GM18511 (cell line): ENCODE measurements at regions not wholly inside any gene's neighbourhood (a gene's known extent, or its start where the extent isn't known, plus 50 kb on each side); places are given as distances from the start of the nearest gene placed in this dataset.

Source experiments
- ATAC-seq: cut with Tn5 transposase; IDR thresholded peaks from one replicate; pipeline ENCODE4 v1.9.1; 2021; ENCODE audit warnings: mild to moderate bottlenecking, moderate library complexity; ENCODE audit not compliant: unreplicated experiment

DNA sequence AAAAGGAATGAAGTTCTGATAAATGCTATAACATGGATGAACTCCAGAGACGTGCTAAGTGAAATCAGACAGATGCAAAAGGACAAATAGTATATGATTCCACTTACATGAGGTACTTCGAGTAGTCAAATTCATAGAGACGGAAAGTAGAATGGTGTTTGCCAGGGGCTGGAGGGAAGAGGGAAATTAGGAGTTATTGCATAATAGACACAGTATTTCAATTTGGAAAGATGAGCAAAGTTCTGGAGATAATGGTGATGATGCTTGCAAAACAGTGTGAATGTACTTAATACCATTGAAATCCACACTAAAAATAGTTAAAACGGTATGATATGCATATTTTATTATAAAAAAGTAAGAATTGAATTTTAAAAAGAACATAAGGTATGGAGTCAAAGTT is 84.9 kb upstream of the STXBP5 start:
- no peak for ATAC-seq

GRCh38 chr6:147122823-147123222 is 81.4 kb upstream of the STXBP5 start:
- no peak for ATAC-seq

DNA sequence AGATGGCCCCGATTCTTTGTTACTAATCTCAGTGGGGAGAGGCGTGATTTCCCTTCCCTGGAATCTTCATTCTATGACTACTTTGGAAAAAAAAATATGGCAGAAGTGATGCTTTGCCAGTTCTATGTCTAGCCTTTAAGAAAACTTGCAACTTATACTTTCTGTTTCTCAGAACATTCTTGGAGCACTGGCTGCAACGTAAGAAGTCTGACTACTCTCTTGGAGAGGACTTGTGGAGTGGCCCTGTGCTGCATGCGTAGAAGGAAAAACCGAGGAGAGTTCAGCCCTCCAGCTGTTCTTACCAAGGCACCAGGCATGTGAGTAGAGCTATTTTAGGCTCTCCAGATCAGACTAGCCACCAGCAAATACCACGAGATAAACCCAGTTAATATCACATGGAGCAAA is 77.6 kb upstream of the STXBP5 start:
- ATAC-seq, result no peak

DNA sequence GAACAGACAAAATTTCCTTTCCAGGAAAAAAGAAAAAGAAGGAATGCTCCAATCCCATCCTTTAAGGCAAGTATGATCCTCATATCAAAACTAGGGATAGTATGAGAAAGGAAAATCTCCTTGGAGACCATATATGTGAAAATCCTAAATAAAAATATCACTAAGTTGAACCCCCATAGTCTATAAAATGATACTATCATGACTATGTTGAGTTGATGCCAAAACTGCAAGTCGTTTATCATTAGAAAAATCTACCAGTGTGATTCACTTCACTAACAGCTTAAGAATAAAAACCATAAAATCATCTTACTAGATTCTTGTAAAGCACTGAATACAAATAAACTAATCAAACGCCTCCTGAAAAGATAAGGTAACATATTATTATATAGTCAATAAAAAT is 76.6 kb upstream of the STXBP5 start:
- no peak for ATAC-seq

DNA sequence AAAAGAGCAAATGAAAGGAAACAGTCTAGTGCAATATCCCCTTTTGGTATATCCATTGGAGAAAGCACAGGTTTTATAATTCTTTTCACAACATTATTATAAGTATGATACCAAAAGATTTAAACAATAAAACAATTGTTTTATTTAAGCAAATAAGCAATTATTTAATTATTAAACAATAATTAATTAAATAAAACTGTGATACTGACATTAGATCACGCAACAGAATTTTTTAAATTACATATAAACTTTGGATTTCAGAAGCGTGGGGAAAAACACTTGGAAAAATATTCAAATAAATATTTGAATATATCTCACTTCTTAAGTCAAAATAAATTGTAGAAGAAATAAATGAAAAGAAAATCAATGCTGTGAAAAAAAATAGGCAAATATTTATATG is 76.2 kb upstream of the STXBP5 start:
- ATAC-seq, result no peak

DNA sequence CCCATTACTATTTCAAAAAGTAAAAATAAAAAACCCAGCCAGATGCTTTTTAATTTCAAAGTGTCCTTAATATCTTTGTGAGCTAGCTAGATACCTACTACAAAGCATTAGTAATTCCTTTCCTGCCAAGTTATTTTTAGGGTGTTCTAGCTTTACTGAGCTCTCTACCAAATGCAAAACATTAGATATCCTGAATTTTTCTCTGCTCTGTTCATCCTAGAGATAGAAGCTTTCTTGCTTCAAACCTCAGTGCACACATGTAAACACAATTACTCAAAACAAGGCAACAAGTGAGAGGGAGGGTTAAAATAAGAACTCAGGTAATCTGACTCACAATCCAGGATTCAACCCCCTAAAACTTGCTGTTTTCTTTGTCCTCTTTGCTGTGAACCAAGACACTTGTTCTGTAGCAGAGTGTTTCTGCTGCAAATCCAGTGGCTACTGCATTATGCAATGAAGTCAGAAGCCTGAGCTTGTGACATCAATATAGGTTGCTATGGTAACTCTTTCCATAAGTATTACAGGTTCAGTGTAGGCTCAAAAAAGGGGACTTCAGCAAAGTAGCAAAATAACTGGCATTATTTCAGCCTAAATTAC is 72.6 kb upstream of the STXBP5 start:
- no peak for ATAC-seq

- ATAC-seq, result no peak
These were observed 71.3 kb upstream of the STXBP5 start for GRCh38 chr6:147132889-147133288.

GRCh38 chr6:147133669-147134068 is 70.5 kb upstream of the STXBP5 start:
- ATAC-seq, result no peak

- no peak for ATAC-seq
These were observed 69.0 kb upstream of the STXBP5 start for GRCh38 chr6:147135211-147135681.

- no peak for ATAC-seq
These were observed 68.2 kb upstream of the STXBP5 start for GRCh38 chr6:147136057-147136456.

DNA sequence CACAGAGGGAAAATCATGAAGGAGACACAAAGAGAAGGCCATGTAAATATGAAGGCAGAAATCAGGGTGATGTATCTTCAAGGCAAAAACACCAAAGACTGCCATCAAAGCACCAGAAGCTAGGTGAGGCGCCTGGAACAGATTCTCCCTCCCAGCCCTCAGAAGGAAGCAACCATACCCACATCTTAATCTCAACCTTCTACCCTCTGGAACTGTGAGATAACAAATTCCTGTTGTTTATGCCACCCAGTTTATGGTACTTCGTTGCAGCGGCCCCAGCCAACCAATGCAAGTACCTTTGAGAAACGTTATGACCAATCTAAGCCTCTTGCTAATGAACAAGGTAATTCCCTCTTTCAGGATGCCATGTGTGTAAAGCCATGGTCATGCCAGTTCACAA is 66.2 kb upstream of the STXBP5 start:
- no peak for ATAC-seq

GRCh38 chr6:147138835-147139234 is 65.4 kb upstream of the STXBP5 start:
- no peak for ATAC-seq

DNA sequence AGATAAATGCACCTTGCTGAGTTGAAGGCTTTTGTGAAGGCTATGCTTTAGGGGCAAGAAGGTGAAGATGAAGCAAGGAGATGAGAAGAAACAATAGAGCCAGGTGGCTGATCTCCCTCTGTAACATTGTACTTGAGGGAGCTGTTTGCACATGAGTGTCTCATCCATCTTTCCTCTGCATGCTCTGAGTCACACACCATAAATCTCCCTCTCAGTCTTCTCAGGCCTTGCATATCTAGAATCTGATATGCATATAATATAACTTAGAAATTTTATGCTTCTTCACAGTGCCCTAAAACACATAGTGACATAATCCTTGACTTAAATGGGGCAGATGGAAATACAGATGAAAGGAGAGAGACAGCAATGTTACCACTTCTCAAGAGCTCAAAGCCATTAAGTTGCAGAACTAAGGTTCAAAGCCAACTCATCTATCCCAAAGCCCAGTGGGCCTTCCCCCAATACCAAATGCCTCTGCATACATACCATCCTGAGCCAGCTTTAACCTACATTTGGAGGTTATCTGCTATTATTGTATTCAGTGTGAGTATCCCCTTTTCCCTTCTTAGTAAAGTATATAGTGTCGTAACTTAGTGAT is 62.4 kb upstream of the STXBP5 start:
- ATAC-seq, result no peak

DNA sequence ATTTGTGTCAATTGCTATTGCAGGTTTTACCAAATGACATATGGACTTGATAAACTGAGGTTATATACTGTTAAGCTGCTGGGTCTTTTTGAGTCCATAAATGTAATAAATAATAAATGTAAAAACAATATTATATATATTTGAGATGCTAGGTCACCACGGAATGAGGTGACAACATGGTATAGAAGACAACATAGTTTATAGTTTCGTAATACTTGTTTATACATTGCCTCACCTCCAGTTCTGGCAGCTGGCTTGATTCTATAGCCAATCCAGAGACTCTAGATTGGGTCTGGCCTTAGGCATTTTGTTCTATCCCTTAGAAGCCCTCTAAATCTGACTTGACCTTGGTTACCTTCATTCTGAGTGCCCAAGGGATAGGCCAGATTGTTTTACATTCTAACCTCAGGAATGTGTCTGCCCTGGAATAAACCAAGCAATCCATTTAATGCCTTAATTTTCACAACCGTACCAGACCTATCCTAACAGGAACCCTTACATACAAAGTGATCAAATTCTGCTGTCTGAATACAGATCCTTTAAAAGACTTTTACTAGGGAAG is 61.5 kb upstream of the STXBP5 start:
- no peak for ATAC-seq

- no peak for ATAC-seq
These were observed 55.1 kb upstream of the STXBP5 start for GRCh38 chr6:147149092-147149491.

- ATAC-seq, result no peak
These were observed 54.4 kb upstream of the STXBP5 start for GRCh38 chr6:147149826-147150225.

- ATAC-seq, result no peak
These were observed 53.9 kb upstream of the STXBP5 start for GRCh38 chr6:147150293-147150692.
